Stimulated activated CD8-positive, alpha-beta memory T cell treated with anti-CD3 and anti-CD28 coated beads, Interleukin-4, amount 100 ng/mL, for 4 hours (primary cell): ENCODE measurements at regions not wholly inside any gene's neighbourhood (a gene's known extent, or its start where the extent isn't known, plus 50 kb on each side); places are given as distances from the start of the nearest gene placed in this dataset.

Experiments used
- DNase-seq, 2 donors: peaks; one replicate each; pipeline ENCODE4 v3.0.0-alpha.2; 2020; ENCODE audit warnings: low read depth in 2 of 2, low spot score in 1 of 2

DNA sequence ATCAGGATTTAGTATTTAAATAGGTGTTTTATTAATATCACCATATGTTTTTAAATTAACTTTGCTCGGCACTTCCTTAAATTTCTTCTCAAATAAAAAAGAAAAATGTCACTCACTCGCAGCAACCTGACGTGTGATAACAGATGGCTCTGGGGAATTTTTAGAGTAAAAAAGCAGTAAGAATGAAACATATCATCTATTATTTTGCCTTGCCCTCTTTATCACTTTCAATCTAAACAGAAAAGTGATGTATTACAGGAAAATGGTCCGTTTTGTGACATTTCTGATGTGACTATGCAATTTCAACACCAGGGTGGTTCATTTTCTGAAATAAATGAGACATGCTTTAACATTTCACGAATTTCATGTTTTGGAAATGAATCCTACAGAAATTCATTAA, 1368.0 kb upstream of the LRRTM1 start:
- no peak for DNase-seq

DNA sequence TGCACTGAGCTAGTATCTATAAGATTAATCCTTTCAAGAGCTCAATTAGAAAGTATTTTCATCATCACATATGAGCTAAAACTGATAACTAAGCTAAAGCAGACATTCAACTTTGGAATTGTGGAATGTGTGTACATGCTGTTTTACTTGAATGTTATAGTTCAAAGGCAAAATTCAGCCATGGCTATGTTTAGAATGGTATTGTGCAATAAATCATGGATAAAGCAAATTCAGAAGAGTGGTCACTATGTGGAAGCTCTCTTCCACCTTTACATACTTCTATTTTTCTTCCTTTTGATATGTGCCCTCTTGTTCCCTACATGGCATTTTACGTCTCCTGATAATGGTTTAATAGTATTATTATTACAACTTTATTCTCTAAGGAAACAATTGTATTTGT, 1366.3 kb upstream of the LRRTM1 start:
- no peak for DNase-seq

DNA sequence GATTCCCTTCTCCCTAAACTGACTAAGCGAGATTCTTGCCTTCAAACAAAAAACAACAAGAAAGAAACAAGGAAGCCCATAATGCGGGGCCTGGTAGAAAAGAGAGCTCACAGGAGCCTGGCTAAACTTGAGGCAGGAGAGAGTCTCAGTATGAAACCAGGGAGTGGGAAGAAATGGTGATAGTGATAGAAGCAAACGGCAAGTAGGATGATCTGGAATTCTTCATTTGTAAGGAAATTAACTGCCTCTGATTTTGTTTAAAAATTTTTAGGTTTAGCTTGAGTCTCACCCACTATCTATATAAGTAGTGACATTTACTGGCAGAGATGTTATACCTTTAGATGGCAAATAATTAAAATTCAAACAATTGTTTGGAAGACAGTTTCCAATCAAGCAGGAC, 1356.5 kb upstream of the LRRTM1 start:
- DNase-seq: no peak

DNA sequence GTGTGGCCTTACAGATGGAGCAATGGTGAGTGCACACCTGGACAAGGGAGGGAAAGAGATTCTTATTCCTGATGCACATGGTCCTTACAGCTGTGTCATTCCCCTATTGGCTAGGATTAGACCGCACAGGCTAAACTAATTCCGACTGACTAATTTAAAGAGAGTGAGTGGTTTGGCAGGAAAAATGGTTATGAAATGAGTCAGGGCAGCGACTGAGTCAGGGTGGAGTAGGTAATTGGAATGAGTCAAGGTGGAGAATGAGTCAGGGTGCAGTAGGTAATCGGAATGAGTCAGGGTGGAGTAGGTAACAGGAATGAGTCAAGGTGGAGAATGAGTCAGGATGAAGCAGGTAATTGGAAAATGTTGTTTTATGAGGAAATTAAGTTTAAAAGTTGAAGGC, 1353.7 kb upstream of the LRRTM1 start:
- DNase-seq: no peak

DNA sequence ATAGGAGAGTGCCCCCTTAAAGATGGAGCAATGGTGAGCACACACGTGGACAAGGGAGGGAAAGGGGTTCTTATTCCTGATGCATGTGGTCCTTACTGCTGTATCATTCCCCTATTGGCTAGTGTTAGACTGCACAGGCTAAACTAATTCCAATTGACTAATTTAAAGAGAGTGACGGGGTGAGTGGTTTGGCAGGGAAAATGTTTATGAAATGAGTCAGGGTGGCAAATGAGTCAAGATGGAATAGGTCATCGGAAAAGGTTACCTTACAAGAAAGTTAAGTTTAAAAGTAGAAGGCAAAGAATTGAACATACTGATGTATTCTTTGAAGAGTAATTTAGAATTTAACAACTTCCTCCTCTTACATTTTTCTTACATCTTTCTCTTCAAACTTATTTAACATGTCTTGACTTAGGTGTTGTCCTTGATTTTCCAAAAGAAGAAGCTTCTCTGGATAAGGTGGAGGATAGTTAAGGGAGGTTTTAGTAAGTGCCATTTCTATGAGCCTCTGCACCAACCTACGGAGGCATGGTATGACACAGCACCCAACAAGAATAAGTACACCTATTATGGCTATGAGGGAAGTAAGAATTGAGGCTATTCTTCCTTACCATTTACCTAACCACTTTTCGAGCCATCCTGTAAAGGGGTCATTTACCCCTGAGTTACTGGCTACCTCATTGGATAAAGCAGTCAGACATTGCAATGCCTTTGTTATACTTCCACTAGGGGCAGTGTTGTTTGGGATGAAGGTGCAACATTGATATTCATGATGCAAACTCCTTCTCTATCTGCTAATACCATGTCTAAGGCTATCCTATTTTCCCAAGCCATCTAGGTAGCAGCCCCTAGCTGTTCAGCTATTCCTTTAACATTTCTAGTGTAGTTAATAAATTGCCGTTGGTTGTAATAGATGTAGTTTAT, 1345.8 kb upstream of the LRRTM1 start:
- no peak for DNase-seq

DNA sequence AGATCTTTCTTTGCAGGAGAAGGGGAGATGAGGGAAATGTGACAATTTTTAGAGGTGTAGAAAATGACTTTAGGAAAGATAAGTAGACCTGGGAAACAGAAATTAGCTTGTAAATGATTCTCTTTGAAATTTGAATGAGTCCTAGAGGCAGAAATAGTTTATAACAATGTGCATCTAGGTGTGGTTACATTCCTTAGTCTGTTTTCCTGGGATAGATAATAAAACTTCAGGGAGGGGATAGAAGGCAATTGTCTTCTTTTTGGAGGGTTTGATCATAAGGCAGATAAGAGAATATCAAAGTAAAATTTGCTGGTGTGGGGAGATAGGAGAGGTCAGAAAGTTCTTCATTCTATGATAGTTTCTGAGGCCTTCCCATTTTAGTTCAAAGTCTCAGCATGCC, 1344.3 kb upstream of the LRRTM1 start:
- DNase-seq: no peak

DNA sequence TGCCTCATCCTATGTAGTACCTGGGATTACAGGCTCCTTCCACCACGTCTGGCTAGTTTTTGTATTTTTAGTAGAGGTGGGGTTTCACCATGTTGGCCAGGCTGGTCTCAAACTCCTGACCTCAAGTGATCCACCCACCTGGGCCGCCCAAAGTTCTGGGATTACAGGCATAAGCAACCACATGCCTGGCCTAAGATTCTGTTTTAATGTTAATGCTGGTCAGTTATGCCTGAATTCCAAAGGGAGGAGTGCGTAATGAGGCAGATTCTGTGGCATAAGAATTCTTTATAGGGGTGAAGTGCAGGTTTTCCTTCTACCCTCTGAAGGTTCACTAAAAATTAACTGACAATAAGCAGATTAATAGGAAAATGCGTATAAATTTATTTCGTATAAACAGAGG, 1343.8 kb upstream of the LRRTM1 start:
- DNase-seq: no peak

DNA sequence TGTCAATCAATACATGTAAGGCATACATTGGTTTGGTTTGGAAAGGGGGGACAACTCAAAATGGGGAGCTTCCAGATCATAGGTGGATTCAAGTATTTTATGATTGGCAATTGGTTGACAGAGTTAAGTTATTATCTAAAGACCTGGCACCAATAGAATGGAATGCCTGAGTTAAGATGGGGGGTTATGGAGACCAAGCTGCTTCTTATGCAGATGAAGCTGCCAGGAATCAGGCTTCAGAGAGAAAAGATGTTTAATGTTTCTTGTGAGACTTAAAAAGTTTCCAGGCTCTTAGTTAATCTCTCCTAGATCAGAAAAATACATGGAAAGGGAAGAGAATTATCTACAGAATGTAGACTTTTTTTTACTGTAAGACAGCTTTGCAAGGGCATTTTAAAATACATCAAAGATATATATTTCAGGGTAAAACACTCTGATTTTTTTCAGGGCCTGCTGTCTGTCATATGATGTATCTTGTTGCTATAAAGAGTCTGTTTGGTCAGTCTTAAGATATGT, 1343.2 kb upstream of the LRRTM1 start:
- DNase-seq: no peak

DNA sequence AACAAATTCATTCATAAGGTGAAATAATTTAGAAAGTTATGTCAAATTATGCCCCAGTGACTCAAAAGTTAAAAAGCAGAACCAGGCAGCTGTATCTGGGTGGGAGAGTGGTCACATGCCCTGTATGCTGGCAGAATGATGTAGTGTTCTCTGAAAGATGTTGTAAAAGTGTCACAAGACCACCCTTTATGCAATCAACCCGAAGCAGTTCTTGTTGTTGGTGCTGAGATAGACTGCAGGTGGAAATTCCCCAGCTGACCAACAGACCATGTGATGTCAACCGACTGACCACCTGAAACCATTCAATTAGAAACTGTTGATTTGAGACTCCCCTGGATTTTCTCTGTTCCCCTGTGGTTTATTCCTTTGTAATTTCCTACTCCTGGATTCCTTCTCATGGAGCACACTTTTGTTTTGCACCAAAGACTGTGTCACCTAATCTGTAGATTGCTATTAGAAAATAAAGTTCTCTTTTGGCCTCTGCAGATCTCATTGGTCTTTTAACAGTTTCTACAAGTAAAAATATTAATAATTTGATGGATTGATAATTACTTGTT, 1341.3 kb upstream of the LRRTM1 start:
- DNase-seq: no peak

DNA sequence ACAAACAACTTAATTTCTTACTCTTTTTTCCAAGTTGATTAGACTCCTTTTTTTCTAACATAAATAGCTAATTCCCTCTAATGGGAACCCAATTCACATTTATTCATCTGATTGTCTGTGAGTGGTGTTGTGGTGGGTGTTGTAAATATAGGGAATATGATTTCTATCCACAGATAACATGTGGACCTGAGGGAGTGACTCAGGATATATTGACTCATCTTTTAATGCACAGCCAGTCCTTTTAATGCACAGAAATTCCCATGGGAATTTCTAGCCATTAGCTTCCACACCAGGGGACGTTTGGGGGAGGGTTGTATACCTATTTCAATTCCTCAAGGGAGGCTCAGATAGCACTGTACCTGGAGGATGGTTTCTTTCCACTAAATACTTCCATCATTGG, 1339.6 kb upstream of the LRRTM1 start:
- DNase-seq: no peak

DNA sequence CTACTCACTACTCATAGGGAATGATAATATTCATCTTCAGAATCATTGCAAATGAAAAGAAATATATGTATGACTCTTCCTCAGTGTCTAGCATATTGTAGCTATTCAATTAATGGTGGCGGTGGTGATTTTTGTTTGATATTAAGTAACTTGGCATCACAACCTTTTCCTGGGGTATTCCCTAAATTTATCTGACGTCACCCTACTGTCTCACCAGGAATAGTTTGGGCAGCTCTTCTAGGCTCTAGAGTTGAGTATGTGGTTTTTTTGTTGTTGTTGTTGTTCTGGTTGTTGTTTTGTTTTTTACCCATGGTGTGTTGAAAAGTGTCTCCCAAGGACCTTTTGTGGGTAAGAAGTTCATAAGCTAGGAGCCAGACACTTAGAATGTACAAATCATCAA, 1320.3 kb upstream of the LRRTM1 start:
- DNase-seq: no peak

DNA sequence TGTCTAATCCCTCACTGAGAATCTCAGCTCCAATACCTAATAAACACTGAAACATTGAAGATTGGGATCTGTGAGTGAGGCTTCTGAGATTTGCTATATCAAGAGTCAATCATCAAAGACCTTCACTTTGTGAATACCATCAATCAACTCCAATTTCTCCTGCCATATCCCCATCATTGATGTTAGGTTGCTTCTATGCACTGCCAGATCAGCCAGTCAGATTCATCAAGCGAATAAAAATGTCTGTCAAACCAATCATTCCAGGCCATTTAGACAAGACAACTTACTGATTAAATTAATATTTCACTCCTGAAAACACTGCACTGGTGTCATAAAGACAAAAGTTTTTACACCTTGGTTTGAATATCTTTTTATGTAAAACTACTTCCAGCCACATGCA, 1295.5 kb upstream of the LRRTM1 start:
- no peak for DNase-seq

DNA sequence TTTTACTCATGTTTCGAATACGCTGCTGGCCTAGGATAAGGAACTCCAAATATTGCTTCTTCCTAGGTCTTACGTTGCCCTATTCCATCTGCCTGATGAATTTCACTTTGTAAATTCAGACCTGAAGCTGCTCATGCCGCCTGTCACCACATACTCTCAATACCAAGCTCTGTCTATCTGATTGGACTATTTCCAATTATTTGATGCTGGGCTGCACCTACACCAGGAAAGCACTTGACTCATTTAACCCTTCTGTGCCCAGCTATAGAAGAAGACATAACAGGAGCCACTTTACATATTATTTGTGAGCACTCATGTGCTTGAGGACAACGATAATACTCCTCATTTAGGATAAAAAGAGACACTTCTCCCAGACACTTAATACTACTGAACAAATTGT, 1293.9 kb upstream of the LRRTM1 start:
- no peak for DNase-seq

DNA sequence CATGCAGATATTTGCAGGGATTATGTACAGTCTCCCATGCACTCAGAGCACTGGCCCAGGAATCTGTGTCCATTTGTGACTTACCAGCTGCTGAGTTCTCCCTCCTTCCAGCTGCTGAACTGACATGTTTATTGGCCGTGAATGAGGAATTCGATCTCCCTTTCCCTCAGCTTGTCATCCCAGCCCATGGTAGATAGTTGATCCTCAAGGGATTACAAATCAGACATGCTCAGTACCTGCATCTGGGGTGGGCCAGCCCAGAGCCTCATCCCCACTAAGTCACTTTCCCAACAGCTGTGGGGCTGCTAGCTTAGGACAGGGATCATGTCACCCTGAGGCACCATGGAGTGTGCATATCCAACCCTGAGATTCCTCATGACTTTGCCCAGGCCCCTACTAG, 1284.9 kb upstream of the LRRTM1 start:
- DNase-seq: no peak

DNA sequence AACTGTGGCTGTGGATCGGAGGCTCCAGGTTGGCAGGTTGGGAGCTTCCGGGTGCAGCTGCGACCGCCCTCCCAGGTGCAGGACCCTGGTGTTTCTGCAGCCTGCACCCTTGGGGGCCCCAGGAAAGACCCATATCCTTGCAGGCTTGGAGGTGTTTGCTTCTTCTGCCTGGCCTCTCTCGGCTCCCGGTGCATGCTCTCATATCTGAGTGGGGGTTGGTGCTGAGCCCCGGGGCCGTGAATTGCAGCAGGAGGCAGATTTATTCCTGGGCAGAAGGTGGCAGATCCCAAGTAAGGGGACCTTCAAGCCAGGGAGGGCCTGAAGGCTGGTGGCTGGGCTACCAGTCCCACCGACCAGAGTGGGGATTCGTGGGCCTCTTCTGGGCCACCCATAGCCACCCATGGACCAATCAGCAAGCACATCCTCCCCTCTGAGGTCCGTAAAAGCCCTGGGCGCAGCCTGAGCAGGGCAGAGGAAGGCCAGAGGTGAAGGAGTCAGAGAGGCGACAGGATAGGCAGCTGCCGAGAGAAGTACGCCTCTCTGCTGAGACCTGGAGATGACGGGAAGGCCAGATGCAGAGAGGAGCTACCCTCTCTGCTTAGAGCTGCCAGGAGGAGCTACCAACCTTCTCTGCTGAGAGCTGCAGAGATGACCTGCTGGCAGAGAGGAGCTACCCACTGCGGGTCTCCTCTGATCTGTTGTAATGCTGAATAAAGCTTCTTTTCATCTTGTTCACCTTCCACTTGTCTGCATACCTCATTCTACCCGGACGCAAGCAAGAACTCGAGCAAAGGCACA, 1279.0 kb upstream of the LRRTM1 start:
- no peak for DNase-seq

DNA sequence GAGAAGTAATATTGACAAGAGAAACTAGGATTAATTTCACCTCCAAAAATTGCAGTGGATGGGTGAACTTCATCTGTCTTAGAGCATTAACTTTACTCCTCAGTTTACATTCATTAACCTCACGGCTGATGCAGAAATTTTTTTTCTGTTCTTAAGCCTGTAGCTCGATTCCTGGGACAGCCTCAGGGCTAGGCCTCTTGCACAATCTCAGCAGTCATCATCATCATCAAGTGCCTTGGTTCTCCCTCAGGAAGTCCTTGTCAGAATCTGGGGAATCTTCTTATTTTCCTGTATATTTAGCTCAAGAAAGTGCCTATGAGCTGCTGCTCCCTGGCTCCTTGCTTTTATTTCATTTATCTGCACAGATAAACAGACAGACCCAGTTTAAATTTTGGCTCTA, 1272.2 kb upstream of the LRRTM1 start:
- no peak for DNase-seq

DNA sequence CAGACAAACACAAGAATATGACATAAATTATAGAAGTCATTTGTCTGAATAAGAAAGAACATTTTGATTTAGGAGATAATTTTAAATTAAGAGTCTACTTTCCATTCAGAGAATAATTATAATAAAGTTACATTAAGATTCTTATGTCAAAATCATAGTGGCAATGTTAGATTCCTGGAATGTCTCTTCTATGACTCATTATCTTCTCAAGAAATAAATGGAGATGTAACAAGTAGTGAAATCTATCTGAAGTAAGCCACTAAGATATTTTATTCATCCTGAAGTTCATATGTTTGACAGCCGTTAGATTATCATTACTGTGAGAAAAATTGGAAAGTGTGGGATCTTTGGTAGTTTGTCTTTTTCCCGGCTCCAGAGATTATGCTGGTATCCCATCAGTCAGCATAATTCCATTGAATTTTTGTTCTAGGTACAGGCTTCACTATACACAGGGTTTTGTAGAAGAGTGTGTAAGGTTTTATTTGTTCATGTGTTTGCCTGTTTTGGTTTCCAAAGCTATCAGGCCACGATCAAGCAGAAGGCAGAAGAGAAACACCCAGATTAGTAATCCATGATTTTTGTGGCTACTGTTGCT, 1246.6 kb upstream of the LRRTM1 start:
- no peak for DNase-seq

DNA sequence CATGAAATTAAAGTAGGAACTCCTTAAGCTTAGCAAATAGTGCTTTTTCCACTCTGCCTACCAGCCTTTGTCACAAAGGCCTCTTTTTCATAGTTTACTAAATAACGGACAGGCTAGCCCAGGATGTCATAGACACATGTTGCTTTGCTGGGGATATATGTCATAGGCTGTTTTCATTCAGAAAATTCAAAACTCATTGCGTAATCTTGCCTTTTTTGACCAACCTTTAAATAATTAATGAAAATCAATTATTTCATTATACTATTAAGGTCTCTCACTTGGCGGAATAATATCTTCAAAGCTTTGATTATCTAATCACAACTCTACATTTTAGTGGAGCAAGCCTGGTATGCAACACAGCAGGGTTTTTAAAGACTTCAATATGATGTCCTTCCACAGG, 1245.7 kb upstream of the LRRTM1 start:
- DNase-seq: no peak

DNA sequence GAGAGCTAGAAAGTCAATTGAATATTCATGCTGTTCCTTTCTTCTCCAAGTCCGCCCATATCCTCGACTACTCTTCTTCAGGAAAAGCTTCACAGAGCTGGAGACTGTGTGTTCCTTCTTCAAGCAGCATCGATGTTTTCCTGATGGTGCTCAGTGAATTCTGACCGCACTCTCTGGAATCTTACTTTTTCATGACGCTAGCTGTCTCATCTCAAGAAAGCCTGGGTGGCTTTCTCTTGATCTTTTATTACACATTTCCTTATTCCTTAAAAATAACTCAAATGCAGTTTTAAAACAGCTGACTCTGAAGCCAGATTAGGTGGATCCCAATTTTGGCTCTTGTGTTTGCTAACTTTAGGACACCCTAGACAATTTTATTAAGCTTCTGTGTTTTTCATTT, 1245.1 kb upstream of the LRRTM1 start:
- DNase-seq: no peak

DNA sequence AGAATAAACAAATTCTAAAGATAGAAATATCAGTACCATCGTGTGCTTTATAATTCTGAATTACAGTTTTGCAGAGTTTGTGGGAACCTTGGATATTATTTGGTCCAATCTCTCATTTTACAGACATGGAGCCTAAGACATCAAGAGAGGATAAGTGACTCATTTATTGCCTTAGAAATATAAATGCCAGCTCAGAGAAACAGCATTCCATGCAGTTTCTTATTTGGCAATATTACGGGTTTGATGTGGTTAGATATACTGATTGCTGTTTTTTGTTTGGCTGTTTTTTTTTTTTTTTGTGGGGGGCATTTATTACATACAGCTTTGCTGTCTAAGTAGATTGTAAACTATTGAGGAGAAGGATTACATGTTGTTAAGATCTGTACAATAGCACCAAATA, 1241.1 kb upstream of the LRRTM1 start:
- no peak for DNase-seq

DNA sequence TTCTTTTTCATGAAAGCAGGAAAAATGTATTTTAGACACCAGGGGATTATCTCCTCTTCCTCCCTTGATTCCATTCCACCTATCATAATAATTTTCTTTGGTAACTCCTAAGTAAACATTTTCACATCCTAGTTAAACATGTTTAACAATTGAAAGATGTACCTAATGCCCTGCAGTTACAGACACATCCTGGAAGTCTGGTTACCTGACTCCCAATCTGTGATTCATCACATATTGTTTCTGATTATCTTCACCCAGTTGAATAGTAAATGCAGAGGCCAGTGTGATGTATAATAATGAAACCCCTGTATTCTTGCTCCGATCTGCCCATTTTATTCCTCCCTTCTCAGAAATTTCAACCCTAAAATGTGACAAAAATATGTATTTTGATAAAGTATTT, 1237.6 kb upstream of the LRRTM1 start:
- no peak for DNase-seq

DNA sequence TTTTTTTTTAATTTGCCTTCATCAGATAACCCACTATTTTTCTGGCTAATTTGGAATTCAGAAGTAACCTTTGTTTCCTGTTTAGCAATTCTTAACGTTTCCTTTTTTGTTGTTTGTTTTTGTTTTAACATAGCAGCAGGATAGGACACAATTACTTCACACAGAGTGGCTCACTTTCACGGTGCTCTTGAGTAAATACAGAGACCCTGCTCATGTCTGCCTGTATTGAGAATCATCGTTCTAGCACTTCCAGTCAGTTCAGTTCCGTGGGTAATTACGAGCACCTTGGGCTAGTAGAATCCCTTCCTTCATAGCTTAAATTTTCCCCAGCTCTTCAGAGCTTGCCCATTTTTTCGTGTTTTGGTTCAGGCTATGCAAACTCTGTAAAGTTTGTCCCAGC, 1225.4 kb upstream of the LRRTM1 start:
- DNase-seq: no peak
